IMR-90 (cell line): ENCODE measurements at regions not wholly inside any gene's neighbourhood (a gene's known extent, or its start where the extent isn't known, plus 50 kb on each side); places are given as distances from the start of the nearest gene placed in this dataset.

ENCODE experiments used
- POLR2A ChIP-seq: IDR thresholded peaks from 2 replicates; pipeline ENCODE4 v1.6.1; 2012; ENCODE audit warnings: mild to moderate bottlenecking, low read depth, low read length
- TF ChIP-seq, protein P1 (sequence below): conservative IDR thresholded peaks from 2 replicates; pipeline ENCODE4 v1.5.1; 2012; ENCODE audit warnings: mild to moderate bottlenecking, low read depth, low read length, improper control_type of control experiment

DNA sequence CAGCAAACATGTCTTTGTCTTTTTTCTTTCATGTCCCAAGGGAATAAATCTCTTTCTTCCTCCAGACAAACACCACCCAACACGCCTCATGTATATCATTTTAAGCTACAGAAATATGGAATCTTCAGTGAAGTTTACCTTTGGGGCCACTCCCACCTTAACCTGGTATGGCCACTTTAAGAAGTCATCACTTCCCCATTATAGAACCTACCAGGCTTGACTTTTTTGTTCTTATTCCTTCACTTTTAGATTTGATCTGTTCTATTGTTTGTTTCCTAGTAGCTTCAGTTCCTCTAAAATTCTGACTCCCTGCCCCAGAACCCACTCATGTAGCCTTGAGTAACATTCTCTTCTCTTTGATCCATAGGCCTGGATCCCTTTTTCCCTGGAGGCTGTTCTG lies 226.3 kb downstream of the HLX start:
- no peak for TF ChIP-seq POLR2A
- TF ChIP-seq, protein P1, sequence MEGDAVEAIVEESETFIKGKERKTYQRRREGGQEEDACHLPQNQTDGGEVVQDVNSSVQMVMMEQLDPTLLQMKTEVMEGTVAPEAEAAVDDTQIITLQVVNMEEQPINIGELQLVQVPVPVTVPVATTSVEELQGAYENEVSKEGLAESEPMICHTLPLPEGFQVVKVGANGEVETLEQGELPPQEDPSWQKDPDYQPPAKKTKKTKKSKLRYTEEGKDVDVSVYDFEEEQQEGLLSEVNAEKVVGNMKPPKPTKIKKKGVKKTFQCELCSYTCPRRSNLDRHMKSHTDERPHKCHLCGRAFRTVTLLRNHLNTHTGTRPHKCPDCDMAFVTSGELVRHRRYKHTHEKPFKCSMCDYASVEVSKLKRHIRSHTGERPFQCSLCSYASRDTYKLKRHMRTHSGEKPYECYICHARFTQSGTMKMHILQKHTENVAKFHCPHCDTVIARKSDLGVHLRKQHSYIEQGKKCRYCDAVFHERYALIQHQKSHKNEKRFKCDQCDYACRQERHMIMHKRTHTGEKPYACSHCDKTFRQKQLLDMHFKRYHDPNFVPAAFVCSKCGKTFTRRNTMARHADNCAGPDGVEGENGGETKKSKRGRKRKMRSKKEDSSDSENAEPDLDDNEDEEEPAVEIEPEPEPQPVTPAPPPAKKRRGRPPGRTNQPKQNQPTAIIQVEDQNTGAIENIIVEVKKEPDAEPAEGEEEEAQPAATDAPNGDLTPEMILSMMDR, result no peak
